ENCODE measurements at regions not wholly inside any gene's neighbourhood (a gene's known extent, or its start where the extent isn't known, plus 50 kb on each side); places are given as distances from the start of the nearest gene placed in this dataset.

GRCh38 chr2:4354678-4355077 lies 651.3 kb downstream of the DCDC2C start:
- TF ChIP-seq CTCF (IDR thresholded peaks at IDR 0.05) (peak; percentile 63), EZH2phosphoT487 (IDR thresholded peaks at IDR 0.05) (no peak), EZH2 (IDR thresholded peaks at IDR 0.05) (no peak)

Measured in neural progenitor cell (in vitro differentiated cells).